ENCODE measurements at regions not wholly inside any gene's neighbourhood (a gene's known extent, or its start where the extent isn't known, plus 50 kb on each side); places are given as distances from the start of the nearest gene placed in this dataset.
A peak's percentile ranks its signal among the peaks of the same experiment; 100 is the strongest.

DNA sequence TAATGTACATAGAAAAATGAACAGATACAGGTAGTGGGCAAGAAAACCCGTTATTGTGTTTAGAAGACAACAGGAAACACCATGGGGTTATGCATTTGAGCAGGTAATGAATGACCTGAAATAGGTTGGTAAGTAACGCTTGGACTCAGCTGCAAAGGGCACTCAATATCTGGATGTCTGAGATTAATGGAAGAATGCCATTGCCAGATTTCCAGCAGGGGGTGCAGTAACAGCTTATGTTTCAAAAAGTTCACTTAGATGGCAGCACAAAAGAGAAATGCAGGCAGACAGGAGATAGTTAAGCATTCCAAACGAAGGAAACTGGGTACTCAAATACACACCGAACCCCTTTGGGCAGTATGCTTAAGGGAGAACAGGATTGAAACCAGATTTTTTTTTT lies 285.5 kb upstream of the VLDLR start:
- no peak for ATAC-seq (ENCODE audit: low read depth)
- TF ChIP-seq CTCF (IDR thresholded peaks at IDR 0.05; ENCODE audit: poor library complexity, severe bottlenecking): no peak

GRCh38 chr9:2337131-2337530 lies 284.5 kb upstream of the VLDLR start:
- no peaks in the 10 kb centered on the region for H3K36me3 ChIP-seq (ENCODE audit: low read depth)

More for the DNA sequence above, 285.5 kb upstream of the VLDLR start:
- Histone ChIP-seq H3K36me3 (ENCODE audit: low read depth) (no peaks in the 10 kb centered on the region), H3K27ac (ENCODE audit: poor library complexity, severe bottlenecking) (no peak overlapping the region), H3K4me1 (ENCODE audit: insufficient read depth, poor library complexity, severe bottlenecking) (peaks cover 9% of the 10 kb centered on the region), H3K9me3 (ENCODE audit: severe bottlenecking) (no peaks in the 10 kb centered on the region), H3K4me3 (ENCODE audit: severe bottlenecking) (no peak overlapping the region), H3K27me3 (ENCODE audit: insufficient read depth, poor library complexity, severe bottlenecking) (no peaks in the 10 kb centered on the region)
- DNase-seq (ENCODE audit: low spot score): no peak

GRCh38 chr9:2337627-2338026 lies 284.0 kb upstream of the VLDLR start:
- H3K36me3 ChIP-seq (ENCODE audit: low read depth): no peaks in the 10 kb centered on the region
- DNase-seq (ENCODE audit: low spot score): no peak
- no peak for ATAC-seq (ENCODE audit: low read depth)
- no peak for TF ChIP-seq CTCF (IDR thresholded peaks at IDR 0.05; ENCODE audit: poor library complexity, severe bottlenecking)
- no peaks in the 10 kb centered on the region for H3K27me3 ChIP-seq (ENCODE audit: insufficient read depth, poor library complexity, severe bottlenecking)
- H3K27ac ChIP-seq (ENCODE audit: poor library complexity, severe bottlenecking): no peak overlapping the region
- peaks cover 9% of the 10 kb centered on the region for H3K4me1 ChIP-seq (ENCODE audit: insufficient read depth, poor library complexity, severe bottlenecking)
- no peaks in the 10 kb centered on the region for H3K9me3 ChIP-seq (ENCODE audit: severe bottlenecking)
- H3K4me3 ChIP-seq (ENCODE audit: severe bottlenecking): no peak overlapping the region

More at GRCh38 chr9:2337131-2337530, 284.5 kb upstream of the VLDLR start:
- Histone ChIP-seq H3K27me3 (ENCODE audit: insufficient read depth, poor library complexity, severe bottlenecking) (no peaks in the 10 kb centered on the region), H3K27ac (ENCODE audit: poor library complexity, severe bottlenecking) (no peak overlapping the region), H3K9me3 (ENCODE audit: severe bottlenecking) (no peaks in the 10 kb centered on the region), H3K4me3 (ENCODE audit: severe bottlenecking) (no peak overlapping the region), H3K4me1 (ENCODE audit: insufficient read depth, poor library complexity, severe bottlenecking) (peaks cover 9% of the 10 kb centered on the region)
- no peak for TF ChIP-seq CTCF (IDR thresholded peaks at IDR 0.05; ENCODE audit: poor library complexity, severe bottlenecking)
- ATAC-seq (ENCODE audit: low read depth) (no peak), DNase-seq (ENCODE audit: low spot score) (no peak)

DNA sequence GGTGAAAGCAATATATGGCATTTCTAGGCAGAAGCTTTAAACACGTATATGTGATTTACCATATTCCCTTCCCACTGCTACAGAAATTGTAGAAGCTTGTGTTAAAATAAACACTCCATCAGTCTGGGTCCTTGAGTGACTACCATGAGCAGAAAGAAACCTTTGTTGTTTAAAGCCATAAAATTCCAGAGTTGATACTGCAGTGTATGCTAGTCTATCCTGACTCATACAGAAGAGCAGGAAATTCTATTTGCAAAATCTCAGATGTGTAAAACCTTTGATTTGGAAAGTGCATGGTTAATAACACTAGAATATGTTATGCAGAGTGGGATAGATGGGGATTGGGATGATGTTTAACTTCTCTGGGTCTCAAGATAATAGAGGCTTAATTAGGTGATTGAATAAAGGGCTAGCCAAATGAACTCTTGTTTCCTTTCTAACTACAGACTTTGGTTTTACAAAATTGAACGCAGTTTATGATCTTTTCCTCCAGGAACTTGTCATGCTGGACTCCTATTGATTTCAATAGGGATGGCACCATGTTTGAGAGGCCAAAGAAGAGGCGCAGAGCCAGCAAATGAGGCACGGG lies 282.7 kb upstream of the VLDLR start:
- Histone ChIP-seq H3K9me3 (ENCODE audit: severe bottlenecking) (no peaks in the 10 kb centered on the region), H3K27ac (ENCODE audit: poor library complexity, severe bottlenecking) (no peak overlapping the region), H3K4me3 (ENCODE audit: severe bottlenecking) (no peak overlapping the region), H3K4me1 (ENCODE audit: insufficient read depth, poor library complexity, severe bottlenecking) (peaks cover 9% of the 10 kb centered on the region), H3K36me3 (ENCODE audit: low read depth) (no peaks in the 10 kb centered on the region), H3K27me3 (ENCODE audit: insufficient read depth, poor library complexity, severe bottlenecking) (no peaks in the 10 kb centered on the region)
- 0 out of 3 replicates have a peak, but pooled peaks have one; percentile 24 for ATAC-seq (ENCODE audit: low read depth)
- no peak for TF ChIP-seq CTCF (IDR thresholded peaks at IDR 0.05; ENCODE audit: poor library complexity, severe bottlenecking)
- DNase-seq (ENCODE audit: low spot score): no peak

- H3K4me1 ChIP-seq (ENCODE audit: insufficient read depth, poor library complexity, severe bottlenecking): peaks cover 9% of the 10 kb centered on the region
- TF ChIP-seq CTCF (IDR thresholded peaks at IDR 0.05; ENCODE audit: poor library complexity, severe bottlenecking): no peak
- DNase-seq (ENCODE audit: low spot score) (no peak), ATAC-seq (ENCODE audit: low read depth) (no peak)
- no peaks in the 10 kb centered on the region for H3K9me3 ChIP-seq (ENCODE audit: severe bottlenecking)
- no peaks in the 10 kb centered on the region for H3K36me3 ChIP-seq (ENCODE audit: low read depth)
- H3K4me3 ChIP-seq (ENCODE audit: severe bottlenecking): no peak overlapping the region
- peak overlapping the region; percentile 22 for H3K27ac ChIP-seq (ENCODE audit: poor library complexity, severe bottlenecking)
- H3K27me3 ChIP-seq (ENCODE audit: insufficient read depth, poor library complexity, severe bottlenecking): no peaks in the 10 kb centered on the region
Measured at GRCh38 chr9:2339416-2339815, 282.2 kb upstream of the VLDLR start.

All from RWPE2 (cell line).